Natural killer cell treated with Interleukin-12 subunit alpha and Interleukin-12 subunit beta and Interleukin-15 and Interleukin-18, amount 100 ng/mL, for 72 hours (primary cell): ENCODE measurements at regions not wholly inside any gene's neighbourhood (a gene's known extent, or its start where the extent isn't known, plus 50 kb on each side); places are given as distances from the start of the nearest gene placed in this dataset.

Source experiments
- ATAC-seq, 2 donors: fragments of 150-1000 bp; cut with Tn5 transposase in 1 of 2; sonication (Bioruptor Pico), chemical (Tn5 transposase) in 1 of 2; 2 replicates each; pipeline ENCODE4 v1.10.0; 2021
- DNase-seq: peaks from one replicate; pipeline ENCODE4 v3.0.0; 2022; ENCODE audit warnings: low spot score
- H3K27ac Mint-ChIP-seq, 2 donors: 1 replicate in 1 of 2; 2 replicates in 1 of 2; pipeline ENCODE4 v1.8.0; 2022; ENCODE audit warnings: mixed read lengths in 2 of 2, mild to moderate bottlenecking in 1 of 2, moderate library complexity in 1 of 2
- H3K27me3 Mint-ChIP-seq, 2 donors: 1 replicate in 1 of 2; 2 replicates in 1 of 2; pipeline ENCODE4 v1.8.0; 2022; ENCODE audit warnings: mixed read lengths in 2 of 2
- H3K36me3 Mint-ChIP-seq: one replicate; pipeline ENCODE4 v1.8.0; 2022; ENCODE audit warnings: mixed read lengths
- H3K4me1 Mint-ChIP-seq, 2 donors: 1 replicate in 1 of 2; 2 replicates in 1 of 2; pipeline ENCODE4 v1.8.0; 2022; ENCODE audit warnings: low read depth in 2 of 2, mixed read lengths in 2 of 2, mild to moderate bottlenecking in 1 of 2
- H3K4me3 Mint-ChIP-seq: one replicate; pipeline ENCODE4 v1.8.0; 2022; ENCODE audit warnings: mixed read lengths
- H3K9me3 Mint-ChIP-seq: 2 replicates; pipeline ENCODE4 v1.8.0; 2022; ENCODE audit warnings: mixed read lengths

DNA sequence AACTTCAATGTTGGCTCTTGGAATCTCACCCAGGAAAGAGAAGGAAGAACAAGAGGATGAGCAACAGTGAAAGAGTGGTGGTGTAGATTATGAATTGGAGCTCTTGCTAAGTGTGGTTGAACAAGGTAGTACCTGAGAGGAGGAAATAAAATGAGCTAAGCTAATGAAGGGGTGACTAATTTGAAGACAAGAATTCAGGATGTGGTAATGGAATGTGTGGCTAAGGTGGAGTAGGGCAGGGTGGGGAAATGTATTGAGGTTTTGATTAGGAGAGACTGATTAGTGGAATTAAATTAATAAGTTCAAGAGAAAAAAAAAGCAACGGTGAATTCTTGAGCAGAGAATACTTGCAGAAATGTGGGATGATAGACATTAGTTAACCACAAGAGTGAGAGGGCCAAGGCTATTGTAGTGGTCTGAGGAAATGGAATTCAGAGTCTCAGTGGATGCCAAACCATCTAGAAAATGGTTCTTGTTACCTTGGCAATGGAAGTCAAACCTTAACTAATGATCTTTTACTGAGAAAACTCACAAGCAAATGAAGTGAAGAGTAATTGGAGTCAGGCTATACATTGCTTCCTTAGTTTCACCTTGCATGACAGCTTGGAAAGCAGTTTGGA, 648.3 kb upstream of the ZNF608 start:
- Mint-ChIP-seq H3K27me3 (peaks cover 0 to 3% of the 10 kb centered on the region in 2 donors), H3K36me3 (peaks cover 4% of the 10 kb centered on the region), H3K27ac (no peak overlapping the region), H3K4me3 (no peak overlapping the region), H3K4me1 (peaks cover 0 to 4% of the 10 kb centered on the region in 2 donors), H3K9me3 (peaks cover 16% of the 10 kb centered on the region)
- DNase-seq (no peak), ATAC-seq (no peak)

DNA sequence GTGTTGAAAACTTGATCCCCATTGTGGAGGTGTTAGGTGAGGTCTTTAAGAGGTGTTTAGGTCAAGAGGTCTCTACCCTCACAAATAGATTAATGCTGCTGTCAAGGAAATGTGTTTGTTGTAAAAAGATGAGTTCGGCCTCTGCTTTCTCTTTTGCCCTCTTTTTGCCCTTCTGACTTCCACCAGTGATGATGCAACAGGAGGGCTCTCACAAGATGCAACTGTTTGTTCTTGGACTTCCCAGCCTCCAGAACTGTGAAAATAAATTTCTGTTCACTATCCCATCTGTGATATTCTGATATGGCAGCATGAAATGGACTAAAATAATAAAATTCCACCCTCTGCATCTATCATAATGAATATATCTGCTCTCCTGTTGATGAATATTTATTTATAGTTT, 650.0 kb upstream of the ZNF608 start:
- peaks cover 0 to 4% of the 10 kb centered on the region in 2 donors for H3K4me1 Mint-ChIP-seq
- peaks cover 0 to 3% of the 10 kb centered on the region in 2 donors for H3K27me3 Mint-ChIP-seq
- DNase-seq (no peak), ATAC-seq (no peak)
- peaks cover 16% of the 10 kb centered on the region for H3K9me3 Mint-ChIP-seq
- H3K27ac Mint-ChIP-seq: no peak overlapping the region
- H3K36me3 Mint-ChIP-seq: peaks cover 4% of the 10 kb centered on the region
- H3K4me3 Mint-ChIP-seq: no peak overlapping the region

- H3K36me3 Mint-ChIP-seq: peaks cover 4% of the 10 kb centered on the region
- H3K4me3 Mint-ChIP-seq: no peak overlapping the region
- no peak overlapping the region for H3K27ac Mint-ChIP-seq
- ATAC-seq: no peak
- H3K4me1 Mint-ChIP-seq: peaks cover 0 to 4% of the 10 kb centered on the region in 2 donors
- no peak for DNase-seq
- H3K9me3 Mint-ChIP-seq: peaks cover 12% of the 10 kb centered on the region
- no peaks in the 10 kb centered on the region for H3K27me3 Mint-ChIP-seq
Observed at GRCh38 chr5:125398466-125398865, 652.0 kb upstream of the ZNF608 start.

DNA sequence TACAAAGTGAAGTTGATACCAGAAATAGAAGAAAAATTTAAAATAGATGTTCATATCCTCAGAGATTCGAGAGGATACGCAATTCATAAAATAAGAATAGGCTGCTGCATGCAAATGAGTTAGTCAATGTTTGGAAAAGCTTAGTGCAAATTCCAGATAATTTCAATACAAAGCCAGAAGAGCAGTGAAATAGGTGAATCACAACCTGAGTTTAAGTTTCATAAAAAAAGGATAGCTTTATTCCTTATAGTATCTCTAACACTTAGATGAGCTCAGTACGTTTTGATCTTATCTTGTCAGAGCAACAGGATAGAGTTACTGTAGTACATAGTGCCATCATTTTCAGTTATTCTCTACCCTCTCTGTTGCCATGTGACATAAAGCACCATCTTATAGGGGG, 653.4 kb upstream of the ZNF608 start:
- H3K36me3 Mint-ChIP-seq: no peaks in the 10 kb centered on the region
- no peaks in the 10 kb centered on the region for H3K4me1 Mint-ChIP-seq
- DNase-seq (no peak), ATAC-seq (no peak)
- no peak overlapping the region for H3K4me3 Mint-ChIP-seq
- no peak overlapping the region for H3K27ac Mint-ChIP-seq
- no peaks in the 10 kb centered on the region for H3K27me3 Mint-ChIP-seq
- H3K9me3 Mint-ChIP-seq: peaks cover 2% of the 10 kb centered on the region

GRCh38 chr5:125401724-125402622, 655.5 kb upstream of the ZNF608 start:
- Mint-ChIP-seq H3K27ac (no peak overlapping the region), H3K4me1 (no peaks in the 10 kb centered on the region), H3K9me3 (peaks cover 2% of the 10 kb centered on the region), H3K36me3 (no peaks in the 10 kb centered on the region), H3K4me3 (no peak overlapping the region), H3K27me3 (no peaks in the 10 kb centered on the region)
- no peak for DNase-seq
- no peak for ATAC-seq

DNA sequence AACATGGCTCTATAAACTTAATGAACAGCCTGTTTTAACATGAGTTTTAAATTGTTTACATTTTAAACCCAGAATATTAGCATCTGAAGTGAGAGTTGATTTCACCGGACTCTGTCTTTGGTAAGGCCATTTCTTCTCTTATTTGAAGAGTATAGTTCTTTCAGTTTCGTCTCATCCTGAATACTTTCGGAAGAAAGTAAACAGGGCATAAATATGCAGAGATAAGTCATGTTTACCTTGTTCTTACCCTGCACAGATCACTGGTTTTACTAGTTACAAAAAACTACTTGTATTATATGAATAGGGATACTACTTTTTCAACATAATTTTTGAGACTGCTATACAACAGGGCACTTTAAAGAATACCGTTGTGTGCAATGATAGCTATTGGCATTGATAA, 656.3 kb upstream of the ZNF608 start:
- H3K4me3 Mint-ChIP-seq: no peak overlapping the region
- H3K27ac Mint-ChIP-seq: no peak overlapping the region
- no peaks in the 10 kb centered on the region for H3K27me3 Mint-ChIP-seq
- H3K36me3 Mint-ChIP-seq: no peaks in the 10 kb centered on the region
- H3K9me3 Mint-ChIP-seq: no peaks in the 10 kb centered on the region
- ATAC-seq (no peak), DNase-seq (no peak)
- no peaks in the 10 kb centered on the region for H3K4me1 Mint-ChIP-seq

DNA sequence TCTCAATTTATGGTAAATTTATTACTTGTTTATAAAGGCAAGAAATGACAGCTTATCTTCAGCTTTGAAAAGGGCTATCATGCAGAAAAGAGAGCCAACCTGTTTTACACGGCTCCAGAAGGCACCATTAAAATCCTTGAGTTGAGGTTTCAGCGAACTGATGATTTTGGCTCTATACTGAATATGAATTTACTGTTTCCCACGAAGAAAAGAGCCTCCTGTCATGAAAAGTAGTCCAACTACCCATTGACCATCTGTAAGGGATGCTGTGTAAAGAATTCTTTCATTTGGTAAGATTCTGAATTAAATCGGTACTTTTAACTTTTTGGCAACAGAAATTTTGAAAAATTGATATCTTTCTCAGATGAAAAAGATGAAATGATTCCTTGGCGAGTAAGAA, 657.6 kb upstream of the ZNF608 start:
- Mint-ChIP-seq H3K4me1 (peaks cover 6 to 8% of the 10 kb centered on the region in 2 donors), H3K9me3 (no peaks in the 10 kb centered on the region), H3K36me3 (no peaks in the 10 kb centered on the region)

DNA sequence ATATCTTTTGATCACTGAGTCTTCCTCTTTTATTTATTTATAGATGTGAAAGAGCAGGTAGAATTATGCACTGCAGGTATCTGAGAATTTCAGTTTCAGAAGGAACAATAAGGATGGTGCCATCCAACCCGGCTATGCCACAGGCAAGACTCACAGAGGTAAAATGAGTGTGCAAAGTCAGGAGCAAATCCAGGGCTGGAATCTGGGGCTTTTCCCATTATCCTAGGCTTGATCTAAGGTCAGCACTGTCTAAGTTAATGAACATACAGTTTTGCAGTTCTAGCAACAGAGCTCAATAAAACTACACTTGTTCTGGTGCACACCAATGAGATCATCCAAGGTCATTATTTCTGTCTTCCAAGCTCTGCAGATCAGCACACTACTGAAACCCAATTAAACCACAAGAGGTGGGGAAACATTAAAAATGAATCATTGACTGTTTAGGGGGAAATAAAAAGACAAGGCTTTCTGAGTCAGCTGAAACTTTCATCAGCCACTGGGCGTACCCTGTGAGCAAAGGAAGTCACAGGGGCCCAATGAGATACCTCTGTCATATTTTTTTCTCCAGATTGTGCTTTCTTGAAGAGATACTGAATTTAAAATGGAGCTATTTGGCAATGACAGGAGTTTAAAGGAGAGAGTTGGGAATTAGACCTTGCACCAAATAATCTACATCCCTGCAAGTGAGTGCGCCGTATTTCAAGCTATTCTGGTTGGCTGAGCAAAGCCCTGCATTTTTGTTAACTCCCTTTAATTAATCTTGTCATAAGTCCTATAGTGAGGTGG, 662.2 kb upstream of the ZNF608 start:
- Mint-ChIP-seq H3K4me3 (no peak overlapping the region), H3K9me3 (no peaks in the 10 kb centered on the region), H3K27me3 (peaks cover 0 to 6% of the 10 kb centered on the region in 2 donors), H3K4me1 (peaks cover 6 to 20% of the 10 kb centered on the region in 2 donors), H3K27ac (no peak overlapping the region), H3K36me3 (no peaks in the 10 kb centered on the region)
- no peak for DNase-seq
- peak; percentile 69 to 71 for ATAC-seq

More for the DNA sequence above, 657.6 kb upstream of the ZNF608 start:
- H3K27ac Mint-ChIP-seq: no peak overlapping the region
- H3K4me3 Mint-ChIP-seq: no peak overlapping the region
- DNase-seq (no peak), ATAC-seq (no peak)
- H3K27me3 Mint-ChIP-seq: no peaks in the 10 kb centered on the region

- H3K4me1 Mint-ChIP-seq: peaks cover 6 to 20% of the 10 kb centered on the region in 2 donors
- H3K4me3 Mint-ChIP-seq: no peak overlapping the region
- ATAC-seq (no peak), DNase-seq (no peak)
- no peaks in the 10 kb centered on the region for H3K9me3 Mint-ChIP-seq
- no peak overlapping the region for H3K27ac Mint-ChIP-seq
- no peaks in the 10 kb centered on the region for H3K36me3 Mint-ChIP-seq
- peaks cover 0 to 6% of the 10 kb centered on the region in 2 donors for H3K27me3 Mint-ChIP-seq
Observed at GRCh38 chr5:125409234-125409860, 662.9 kb upstream of the ZNF608 start.

- H3K4me1 Mint-ChIP-seq: peaks cover 6 to 20% of the 10 kb centered on the region in 2 donors
- no peak overlapping the region for H3K4me3 Mint-ChIP-seq
- ATAC-seq (no peak), DNase-seq (no peak)
- H3K9me3 Mint-ChIP-seq: no peaks in the 10 kb centered on the region
- H3K36me3 Mint-ChIP-seq: no peaks in the 10 kb centered on the region
- H3K27me3 Mint-ChIP-seq: peaks cover 0 to 6% of the 10 kb centered on the region in 2 donors
- no peak overlapping the region for H3K27ac Mint-ChIP-seq
Observed at GRCh38 chr5:125409861-125410536, 663.6 kb upstream of the ZNF608 start.

DNA sequence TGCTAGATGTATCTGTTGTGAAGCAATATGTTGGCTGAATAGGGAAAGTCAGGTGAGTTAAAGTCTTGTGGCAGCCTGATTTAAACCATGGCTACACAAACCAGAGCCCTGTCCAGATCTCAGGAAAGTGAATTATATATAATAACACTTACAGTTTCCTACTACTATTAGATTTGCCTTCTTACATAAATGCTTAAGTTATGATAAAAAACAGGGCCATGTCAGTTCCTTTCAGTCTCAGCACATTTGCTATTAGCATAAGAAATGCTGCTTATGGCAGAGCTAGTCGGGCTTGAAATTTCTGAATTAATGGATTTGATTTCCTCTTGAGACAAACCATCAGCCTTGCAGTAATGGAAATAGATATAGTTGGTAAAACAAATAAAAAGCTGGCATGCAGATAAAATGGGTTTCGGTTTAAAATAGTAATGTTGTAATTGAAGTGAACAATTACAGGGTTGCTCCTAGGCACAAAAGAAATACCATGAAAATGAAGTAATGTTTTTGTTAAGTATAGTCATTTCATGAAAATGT, 664.2 kb upstream of the ZNF608 start:
- H3K4me1 Mint-ChIP-seq: peaks cover 6 to 20% of the 10 kb centered on the region in 2 donors
- no peak overlapping the region for H3K27ac Mint-ChIP-seq
- no peaks in the 10 kb centered on the region for H3K36me3 Mint-ChIP-seq
- H3K9me3 Mint-ChIP-seq: no peaks in the 10 kb centered on the region
- no peak for ATAC-seq
- no peak overlapping the region for H3K4me3 Mint-ChIP-seq
- DNase-seq: no peak
- H3K27me3 Mint-ChIP-seq: peaks cover 0 to 6% of the 10 kb centered on the region in 2 donors

- Mint-ChIP-seq H3K27me3 (peaks cover 0 to 6% of the 10 kb centered on the region in 2 donors), H3K9me3 (no peaks in the 10 kb centered on the region), H3K27ac (no peak overlapping the region), H3K4me3 (no peak overlapping the region), H3K36me3 (no peaks in the 10 kb centered on the region), H3K4me1 (peaks cover 6 to 20% of the 10 kb centered on the region in 2 donors)
- DNase-seq (no peak), ATAC-seq (no peak)
Observed at GRCh38 chr5:125411071-125411743, 664.8 kb upstream of the ZNF608 start.
